ENCODE measurements at regions not wholly inside any gene's neighbourhood (a gene's known extent, or its start where the extent isn't known, plus 50 kb on each side); places are given as distances from the start of the nearest gene placed in this dataset.
A peak's percentile ranks its signal among the peaks of the same experiment; 100 is the strongest.

DNA sequence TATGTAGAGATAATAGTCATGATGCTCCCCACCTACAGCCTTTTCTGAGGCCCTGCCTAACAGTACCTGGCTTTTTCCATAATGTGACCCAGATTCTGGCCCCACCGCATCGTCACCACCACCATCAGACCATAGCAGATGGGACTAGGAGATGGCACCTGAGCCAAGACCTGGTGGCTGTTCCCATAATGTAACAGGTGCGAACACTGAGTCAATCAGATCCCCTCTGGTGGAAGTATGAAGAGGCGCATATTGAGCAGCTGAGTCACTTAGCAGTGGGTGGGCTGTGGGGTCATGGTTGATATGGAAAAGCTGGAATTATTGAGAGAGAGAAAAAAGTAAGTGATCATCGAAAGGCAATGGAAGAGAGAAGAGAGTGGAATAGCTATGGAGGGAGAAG, 578.0 kb upstream of the CADM1 start:
- Histone ChIP-seq H3K18ac (ENCODE audit: low read length) (no peak overlapping the region), H2AFZ (ENCODE audit: low read length) (no peak overlapping the region), H4K8ac (ENCODE audit: low read depth, low read length) (no peak overlapping the region), H3K14ac (ENCODE audit: low read length) (no peak overlapping the region), H3K23ac (ENCODE audit: low read depth, low read length, poor library complexity) (no peak overlapping the region), H2BK15ac (ENCODE audit: low read length) (no peak overlapping the region), H2BK12ac (ENCODE audit: low read length) (no peak overlapping the region), H2BK120ac (ENCODE audit: low read depth, low read length) (no peak overlapping the region), H3K4me1 (ENCODE audit: control insufficient read depth in 2 of 2, insufficient read depth in 1 of 2, low read depth in 1 of 2, low read length in 2 of 2) (peaks cover 0 to 1% of the 10 kb centered on the region in 2 donors), H3K4me2 (ENCODE audit: insufficient read depth, low read length, poor library complexity, severe bottlenecking) (no peak overlapping the region), H3K27ac (replicated peaks; ENCODE audit: low read length) (no peak overlapping the region), H4K91ac (ENCODE audit: low read depth, low read length, poor library complexity) (no peak overlapping the region), H3K27me3 (ENCODE audit: control insufficient read depth in 3 of 3, insufficient read depth in 3 of 3, low read depth in 1 of 3, low read length in 3 of 3) (no peaks in the 10 kb centered on the region), H2BK5ac (ENCODE audit: low read length) (no peak overlapping the region), H3K36me3 (replicated peaks in 1 of 2; ENCODE audit: control insufficient read depth in 2 of 2, insufficient read depth in 2 of 2, low read length in 2 of 2) (no peaks in the 10 kb centered on the region), H2AK5ac (ENCODE audit: low read depth, low read length) (no peak overlapping the region), H3K79me1 (ENCODE audit: low read depth, low read length) (no peaks in the 10 kb centered on the region), H3K4ac (ENCODE audit: low read length) (no peak overlapping the region), H3K9me3 (replicated peaks in 1 of 2; ENCODE audit: control insufficient read depth in 2 of 2, insufficient read depth in 1 of 2, low read depth in 1 of 2, low read length in 2 of 2) (no peaks in the 10 kb centered on the region), H3K9ac (ENCODE audit: low read depth, low read length, poor library complexity) (no peak overlapping the region), H3K4me3 (ENCODE audit: low read length in 2 of 2) (no peak overlapping the region)
- WGBS, 2 donors (ENCODE audit: extremely low coverage in 2 of 2, insufficient read length in 2 of 2, insufficient replicate concordance in 1 of 2): no CpG with 5 or more reads among the region's 5 CpGs
- DNase-seq (ENCODE audit: low spot score): no peak

- Histone ChIP-seq H3K18ac (ENCODE audit: low read length) (no peak overlapping the region), H3K36me3 (replicated peaks in 1 of 2; ENCODE audit: control insufficient read depth in 2 of 2, insufficient read depth in 2 of 2, low read length in 2 of 2) (no peaks in the 10 kb centered on the region), H3K14ac (ENCODE audit: low read length) (no peak overlapping the region), H3K27ac (replicated peaks; ENCODE audit: low read length) (no peak overlapping the region), H4K91ac (ENCODE audit: low read depth, low read length, poor library complexity) (no peak overlapping the region), H3K4me1 (ENCODE audit: control insufficient read depth in 2 of 2, insufficient read depth in 1 of 2, low read depth in 1 of 2, low read length in 2 of 2) (peaks cover 9% of the 10 kb centered on the region in 2 donors), H3K27me3 (ENCODE audit: control insufficient read depth in 3 of 3, insufficient read depth in 3 of 3, low read depth in 1 of 3, low read length in 3 of 3) (peaks cover 0 to 6% (median 0%) of the 10 kb centered on the region in 3 experiments), H3K9ac (ENCODE audit: low read depth, low read length, poor library complexity) (no peak overlapping the region), H3K4ac (ENCODE audit: low read length) (no peak overlapping the region), H3K4me2 (ENCODE audit: insufficient read depth, low read length, poor library complexity, severe bottlenecking) (no peak overlapping the region), H3K4me3 (ENCODE audit: low read length in 2 of 2) (no peak overlapping the region), H2BK12ac (ENCODE audit: low read length) (no peak overlapping the region), H2BK5ac (ENCODE audit: low read length) (no peak overlapping the region), H4K8ac (ENCODE audit: low read depth, low read length) (no peak overlapping the region), H3K23ac (ENCODE audit: low read depth, low read length, poor library complexity) (no peak overlapping the region), H2AK5ac (ENCODE audit: low read depth, low read length) (no peak overlapping the region), H2BK15ac (ENCODE audit: low read length) (no peak overlapping the region), H2BK120ac (ENCODE audit: low read depth, low read length) (no peak overlapping the region), H3K79me1 (ENCODE audit: low read depth, low read length) (no peaks in the 10 kb centered on the region), H3K9me3 (replicated peaks in 1 of 2; ENCODE audit: control insufficient read depth in 2 of 2, insufficient read depth in 1 of 2, low read depth in 1 of 2, low read length in 2 of 2) (no peaks in the 10 kb centered on the region), H2AFZ (ENCODE audit: low read length) (no peak overlapping the region)
- DNase-seq (ENCODE audit: low spot score): no peak
- no CpG with 5 or more reads among the region's 2 CpGs for WGBS, 2 donors (ENCODE audit: extremely low coverage in 2 of 2, insufficient read length in 2 of 2, insufficient replicate concordance in 1 of 2)
Measured at GRCh38 chr11:116079580-116079979, 575.4 kb upstream of the CADM1 start.

DNA sequence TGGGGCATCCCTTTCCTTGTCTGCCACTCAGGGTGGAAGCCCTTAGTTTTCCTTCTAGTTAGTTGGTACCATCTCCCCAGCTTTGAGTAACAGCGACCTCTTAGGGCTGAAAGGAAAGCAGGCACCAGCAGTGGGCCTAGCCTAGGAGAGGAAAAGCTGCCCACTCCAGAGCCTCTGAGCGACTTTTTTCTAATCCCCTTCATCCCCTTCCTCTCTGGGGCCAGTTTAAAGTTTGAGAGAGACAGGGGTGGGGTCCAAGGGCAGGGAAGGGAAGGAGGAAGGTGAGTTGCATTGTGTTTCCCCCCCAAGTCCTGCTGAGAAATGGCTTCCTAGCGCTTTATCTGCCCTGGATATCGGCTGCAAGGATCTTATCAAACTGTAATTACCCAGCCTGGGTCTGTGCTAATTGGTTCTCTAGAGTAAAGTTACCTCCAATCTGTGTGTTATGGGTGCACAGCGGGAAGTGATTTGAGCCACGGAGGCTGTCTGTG, 573.9 kb upstream of the CADM1 start:
- H3K9me3 ChIP-seq (replicated peaks in 1 of 2; ENCODE audit: control insufficient read depth in 2 of 2, insufficient read depth in 1 of 2, low read depth in 1 of 2, low read length in 2 of 2): no peaks in the 10 kb centered on the region
- no peak overlapping the region for H3K4ac ChIP-seq (ENCODE audit: low read length)
- no peak overlapping the region for H3K27ac ChIP-seq (replicated peaks; ENCODE audit: low read length)
- H3K4me1 ChIP-seq (ENCODE audit: control insufficient read depth in 2 of 2, insufficient read depth in 1 of 2, low read depth in 1 of 2, low read length in 2 of 2): peaks cover 21 to 23% of the 10 kb centered on the region in 2 donors
- no peak overlapping the region for H3K14ac ChIP-seq (ENCODE audit: low read length)
- H2AFZ ChIP-seq (ENCODE audit: low read length): no peak overlapping the region
- H4K91ac ChIP-seq (ENCODE audit: low read depth, low read length, poor library complexity): no peak overlapping the region
- no peak overlapping the region for H2BK5ac ChIP-seq (ENCODE audit: low read length)
- H3K9ac ChIP-seq (ENCODE audit: low read depth, low read length, poor library complexity): peak overlapping the region; percentile 44
- DNase-seq (ENCODE audit: low spot score): peak; percentile 27
- H3K23ac ChIP-seq (ENCODE audit: low read depth, low read length, poor library complexity): no peak overlapping the region
- no peak overlapping the region for H3K4me3 ChIP-seq (ENCODE audit: low read length in 2 of 2)
- H3K79me1 ChIP-seq (ENCODE audit: low read depth, low read length): no peaks in the 10 kb centered on the region
- no peaks in the 10 kb centered on the region for H3K36me3 ChIP-seq (replicated peaks in 1 of 2; ENCODE audit: control insufficient read depth in 2 of 2, insufficient read depth in 2 of 2, low read length in 2 of 2)
- H3K27me3 ChIP-seq (ENCODE audit: control insufficient read depth in 3 of 3, insufficient read depth in 3 of 3, low read depth in 1 of 3, low read length in 3 of 3): peaks cover 0 to 6% (median 0%) of the 10 kb centered on the region in 3 experiments
- H3K18ac ChIP-seq (ENCODE audit: low read length): peak overlapping the region; percentile 61
- WGBS, 2 donors (ENCODE audit: extremely low coverage in 2 of 2, insufficient read length in 2 of 2, insufficient replicate concordance in 1 of 2): no CpG with 5 or more reads among the region's 6 CpGs
- H3K4me2 ChIP-seq (ENCODE audit: insufficient read depth, low read length, poor library complexity, severe bottlenecking): no peak overlapping the region
- H4K8ac ChIP-seq (ENCODE audit: low read depth, low read length): no peak overlapping the region
- H2BK15ac ChIP-seq (ENCODE audit: low read length): no peak overlapping the region
- no peak overlapping the region for H2BK12ac ChIP-seq (ENCODE audit: low read length)
- H2AK5ac ChIP-seq (ENCODE audit: low read depth, low read length): no peak overlapping the region
- no peak overlapping the region for H2BK120ac ChIP-seq (ENCODE audit: low read depth, low read length)

GRCh38 chr11:116077092-116077491, 572.9 kb upstream of the CADM1 start:
- H2AFZ ChIP-seq (ENCODE audit: low read length): no peak overlapping the region
- no peak for DNase-seq (ENCODE audit: low spot score)
- no peak overlapping the region for H3K23ac ChIP-seq (ENCODE audit: low read depth, low read length, poor library complexity)
- H2BK120ac ChIP-seq (ENCODE audit: low read depth, low read length): no peak overlapping the region
- H3K9ac ChIP-seq (ENCODE audit: low read depth, low read length, poor library complexity): no peak overlapping the region
- no peak overlapping the region for H3K14ac ChIP-seq (ENCODE audit: low read length)
- no peak overlapping the region for H3K4me3 ChIP-seq (ENCODE audit: low read length in 2 of 2)
- H2AK5ac ChIP-seq (ENCODE audit: low read depth, low read length): no peak overlapping the region
- no peak overlapping the region for H4K8ac ChIP-seq (ENCODE audit: low read depth, low read length)
- H3K4me2 ChIP-seq (ENCODE audit: insufficient read depth, low read length, poor library complexity, severe bottlenecking): no peak overlapping the region
- no peaks in the 10 kb centered on the region for H3K36me3 ChIP-seq (replicated peaks in 1 of 2; ENCODE audit: control insufficient read depth in 2 of 2, insufficient read depth in 2 of 2, low read length in 2 of 2)
- no peak overlapping the region for H2BK15ac ChIP-seq (ENCODE audit: low read length)
- no peaks in the 10 kb centered on the region for H3K9me3 ChIP-seq (replicated peaks in 1 of 2; ENCODE audit: control insufficient read depth in 2 of 2, insufficient read depth in 1 of 2, low read depth in 1 of 2, low read length in 2 of 2)
- H4K91ac ChIP-seq (ENCODE audit: low read depth, low read length, poor library complexity): no peak overlapping the region
- H3K18ac ChIP-seq (ENCODE audit: low read length): no peak overlapping the region
- H3K27me3 ChIP-seq (ENCODE audit: control insufficient read depth in 3 of 3, insufficient read depth in 3 of 3, low read depth in 1 of 3, low read length in 3 of 3): peaks cover 0 to 6% (median 0%) of the 10 kb centered on the region in 3 experiments
- peaks cover 32 to 33% of the 10 kb centered on the region in 2 donors for H3K4me1 ChIP-seq (ENCODE audit: control insufficient read depth in 2 of 2, insufficient read depth in 1 of 2, low read depth in 1 of 2, low read length in 2 of 2)
- no peak overlapping the region for H2BK12ac ChIP-seq (ENCODE audit: low read length)
- WGBS, 2 donors (ENCODE audit: extremely low coverage in 2 of 2, insufficient read length in 2 of 2, insufficient replicate concordance in 1 of 2): no CpG with 5 or more reads among the region's 2 CpGs
- no peaks in the 10 kb centered on the region for H3K79me1 ChIP-seq (ENCODE audit: low read depth, low read length)
- H3K27ac ChIP-seq (replicated peaks; ENCODE audit: low read length): no peak overlapping the region
- no peak overlapping the region for H2BK5ac ChIP-seq (ENCODE audit: low read length)
- H3K4ac ChIP-seq (ENCODE audit: low read length): no peak overlapping the region

Measured in neuronal stem cell (in vitro differentiated cells).